T47D (cell line): ENCODE measurements at regions not wholly inside any gene's neighbourhood (a gene's known extent, or its start where the extent isn't known, plus 50 kb on each side); places are given as distances from the start of the nearest gene placed in this dataset.
"Not testable (repeated sequence)": the region's sequence is repeated elsewhere in the genome, so short reads cannot be mapped to it uniquely, and the experiment has no call there.

Experiments
- DNase-seq, 2 experiments: peaks; one replicate each; pipeline versions ENCODE4 v3.0.0 to v3.0.0-alpha.2; 2011 to 2012; ENCODE audit warnings: low read depth in 1 of 2, low spot score in 1 of 2
- JUND ChIP-seq: IDR thresholded peaks from 2 replicates; pipeline ENCODE4 v1.6.1; 2012; ENCODE audit warnings: low read depth
- in situ Hi-C: cut with HindIII; loops from 2 replicates; pipeline ENCODE4 v1.10.0; 2016; ENCODE audit warnings: low sequenced_read_pairs, low pct_unique_long_range_greater_than_20kb

DNA sequence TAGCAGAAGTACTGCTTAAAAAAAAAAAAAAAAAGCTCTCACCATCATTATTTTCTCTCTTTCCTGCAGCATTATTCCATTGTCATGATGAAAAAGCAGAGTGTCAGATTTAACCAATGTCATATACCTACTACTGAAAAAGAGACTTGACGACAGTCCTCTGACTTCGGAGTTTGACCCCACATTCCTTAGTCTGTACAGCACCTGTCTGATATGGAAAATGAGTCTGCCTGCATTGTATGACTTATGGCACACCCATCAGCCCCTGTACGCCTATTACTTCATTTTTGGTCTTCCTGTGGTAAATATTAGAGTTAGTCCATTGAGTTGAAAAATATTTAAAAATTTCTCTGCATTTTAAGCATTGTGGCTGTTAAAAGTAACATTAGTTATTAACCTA lies 54.5 kb upstream of the NOX4 start:
- in situ Hi-C loops: no loop called here
- TF ChIP-seq JUND: no peak
- no peak for DNase-seq

- in situ Hi-C loops: not testable (repeated sequence)
- peak in 1 of 2 experiments; percentile 55 for DNase-seq
- peak; percentile 49; the same call in 1 of the 2 replicates for TF ChIP-seq JUND
Observed at GRCh38 chr11:89555781-89556180, 64.6 kb upstream of the NOX4 start.

GRCh38 chr11:89556731-89557707 lies 65.8 kb upstream of the NOX4 start:
- peak; percentile 88 for TF ChIP-seq JUND
- DNase-seq: peak in 1 of 2 experiments; percentile 92
- in situ Hi-C loops: not testable (repeated sequence)

- DNase-seq: peak in 1 of 2 experiments; percentile 45
- in situ Hi-C loops: not testable (repeated sequence)
Observed at GRCh38 chr11:89560598-89560997, 69.4 kb upstream of the NOX4 start.

- DNase-seq: not testable (repeated sequence)
Observed at GRCh38 chr11:89562731-89563130, 71.6 kb upstream of the NOX4 start.

GRCh38 chr11:89566972-89567371 lies 75.8 kb upstream of the NOX4 start:
- in situ Hi-C loops: no loop called here
- DNase-seq: no peak
- no peak for TF ChIP-seq JUND

More at GRCh38 chr11:89562731-89563130, 71.6 kb upstream of the NOX4 start:
- in situ Hi-C loops: not testable (repeated sequence)

DNA sequence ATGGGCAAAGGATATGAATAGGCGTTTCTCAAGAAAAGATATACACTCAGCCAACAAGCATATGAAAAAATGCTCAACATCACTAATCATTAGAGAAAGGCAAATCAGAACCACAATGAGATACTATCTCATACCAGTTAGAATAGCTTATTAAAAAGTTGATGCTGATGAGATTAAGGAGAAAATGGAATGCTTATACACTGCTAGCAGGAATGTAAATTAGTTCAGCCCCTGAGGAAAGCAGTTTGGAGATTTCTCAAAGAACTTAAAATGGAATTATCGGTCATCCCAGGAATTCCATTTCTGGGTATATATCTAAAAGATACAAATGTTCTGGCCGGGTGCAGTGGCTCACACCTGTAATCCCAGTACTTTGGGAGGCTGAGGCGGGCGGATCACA lies 78.2 kb upstream of the NOX4 start:
- in situ Hi-C loops, DNase-seq: not testable (repeated sequence)

DNA sequence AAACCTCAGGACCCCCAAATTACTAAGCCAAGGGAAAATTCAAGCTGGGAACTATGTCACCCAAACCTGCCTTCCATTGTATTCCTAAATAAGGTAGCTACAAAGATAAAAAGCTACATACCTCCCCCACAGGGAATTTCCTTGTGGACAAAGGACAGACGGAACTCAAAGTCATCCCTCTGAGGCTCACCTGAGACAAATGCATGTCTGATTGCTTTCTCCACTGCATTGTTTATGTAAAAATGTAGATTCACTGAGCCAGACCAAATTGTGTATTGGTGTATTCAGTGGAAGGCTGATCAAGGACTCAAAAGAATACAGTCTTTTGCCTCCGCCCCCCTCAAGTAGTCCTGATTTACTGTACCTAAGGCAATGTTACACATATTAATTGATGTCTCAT lies 80.5 kb upstream of the NOX4 start:
- in situ Hi-C loops, DNase-seq: not testable (repeated sequence)

DNA sequence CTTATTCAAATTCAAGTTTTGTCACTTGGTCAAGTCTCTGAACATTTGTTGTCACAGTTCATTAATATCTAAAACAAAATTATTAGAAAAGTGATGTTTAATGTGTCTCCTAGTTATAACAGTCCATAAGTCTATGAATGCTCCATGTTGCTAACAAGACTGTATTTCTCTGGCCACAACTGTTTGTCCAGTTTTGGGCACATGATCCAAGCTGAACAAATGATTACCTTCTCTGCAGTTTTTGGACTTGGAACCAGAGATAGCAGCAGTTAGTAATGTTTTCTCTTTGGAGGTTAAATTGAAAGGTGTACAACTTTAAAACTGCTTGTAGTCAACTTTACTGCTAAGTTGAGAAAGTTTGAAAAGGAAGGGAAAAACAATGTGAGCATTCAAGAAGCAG lies 84.7 kb upstream of the NOX4 start:
- in situ Hi-C loops, DNase-seq: not testable (repeated sequence)

GRCh38 chr11:89577428-89577827 lies 86.3 kb upstream of the NOX4 start:
- in situ Hi-C loops, DNase-seq: not testable (repeated sequence)

DNA sequence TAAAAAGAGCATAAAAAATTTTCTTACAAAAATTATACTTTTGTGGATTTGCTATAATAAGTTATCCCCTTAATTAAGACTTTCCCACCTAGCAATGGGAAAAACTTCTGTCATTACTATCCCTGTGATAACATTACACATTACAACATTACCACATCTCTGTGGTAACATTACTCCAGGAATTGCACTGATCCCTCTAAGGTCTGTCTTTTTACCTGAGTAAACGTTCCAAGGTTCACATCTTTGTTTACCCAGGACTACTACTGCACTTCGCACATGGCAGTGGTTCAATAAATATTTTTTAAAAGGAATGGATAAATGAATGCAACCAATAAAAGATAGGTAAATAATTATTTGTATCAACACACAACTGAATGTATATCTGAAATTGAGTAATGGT lies 92.4 kb upstream of the NOX4 start:
- DNase-seq: no peak
- in situ Hi-C loops: no loop called here
- TF ChIP-seq JUND: no peak

DNA sequence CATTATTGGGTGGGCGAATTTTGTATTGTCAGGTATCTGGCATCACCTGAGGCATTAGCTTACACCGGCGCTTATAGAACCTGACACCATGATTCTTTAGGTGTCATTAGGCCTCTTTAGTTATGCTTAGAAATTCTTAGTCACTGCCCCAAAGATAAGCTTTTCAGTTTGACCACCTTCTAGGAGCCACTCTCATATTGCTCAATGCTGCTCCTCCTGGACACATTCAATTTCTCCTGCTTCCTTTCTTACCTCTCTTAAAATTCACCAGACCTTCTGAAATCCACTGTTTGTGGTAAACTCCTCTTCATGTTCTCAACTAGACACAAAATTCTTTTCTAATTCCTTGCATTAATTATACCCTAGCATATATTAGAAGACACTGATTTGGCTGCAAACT lies 93.9 kb upstream of the NOX4 start:
- in situ Hi-C loops, DNase-seq: not testable (repeated sequence)

GRCh38 chr11:89585471-89585870 lies 94.3 kb upstream of the NOX4 start:
- DNase-seq, in situ Hi-C loops: not testable (repeated sequence)

DNA sequence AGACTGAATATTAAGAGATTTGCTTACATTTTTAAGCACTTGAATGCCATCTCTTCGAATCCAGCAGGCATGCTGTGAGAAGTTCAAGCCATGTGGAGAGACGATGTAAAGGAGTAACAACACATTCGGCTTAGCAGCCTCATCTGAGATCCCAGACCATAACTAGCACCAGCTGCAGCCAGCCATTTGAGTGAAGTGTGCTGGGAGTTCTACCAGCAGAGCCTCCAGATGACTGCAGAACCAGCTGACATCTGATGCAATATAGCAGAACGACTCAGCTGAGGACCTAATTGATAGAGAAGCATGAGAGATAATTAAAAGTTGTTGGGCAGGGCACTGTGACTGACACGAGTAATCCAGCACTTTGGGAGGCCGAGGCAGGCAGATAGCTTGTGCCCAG lies 98.2 kb upstream of the NOX4 start:
- DNase-seq, in situ Hi-C loops: not testable (repeated sequence)

DNA sequence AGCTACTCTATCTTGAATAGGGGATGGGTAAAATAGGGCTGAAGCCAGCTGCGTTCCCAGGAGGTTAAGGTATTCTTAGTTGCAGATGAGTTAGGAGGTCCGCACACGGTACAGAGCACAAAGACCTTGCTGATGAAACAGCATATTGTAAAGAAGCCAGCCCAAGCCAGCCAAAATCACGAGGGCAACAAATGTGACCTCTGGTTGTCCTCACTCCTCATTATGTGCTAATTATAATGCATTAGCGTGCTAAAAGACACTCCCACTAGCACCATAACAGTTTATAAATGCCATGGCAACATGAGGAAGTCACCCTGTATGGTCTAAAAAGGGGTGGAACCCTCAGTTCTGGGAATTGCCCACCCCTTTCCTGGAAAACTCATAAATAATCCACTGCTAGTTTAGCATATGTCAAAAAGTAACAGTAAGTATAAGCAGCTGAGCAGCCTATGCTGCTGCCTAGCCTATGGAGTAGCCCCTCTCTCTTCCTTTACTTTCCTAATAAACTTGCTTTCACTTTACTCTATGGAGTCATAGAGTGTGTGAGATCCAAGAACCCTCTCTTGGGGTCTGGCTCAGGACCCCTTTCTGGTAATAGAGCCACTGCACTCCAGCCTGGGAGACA lies 98.9 kb upstream of the NOX4 start:
- DNase-seq, in situ Hi-C loops: not testable (repeated sequence)

GRCh38 chr11:89601263-89601662 lies 108.8 kb upstream of the TRIM77 start:
- in situ Hi-C loops: not testable (repeated sequence)

More at GRCh38 chr11:89601263-89601662, 108.8 kb upstream of the TRIM77 start:
- DNase-seq: peak in 1 of 2 experiments; percentile 12
